Lower leg skin (tissue), 4 donors: ENCODE measurements at regions not wholly inside any gene's neighbourhood (a gene's known extent, or its start where the extent isn't known, plus 50 kb on each side); places are given as distances from the start of the nearest gene placed in this dataset.

Experiments used
- DNase-seq, 2 donors: peaks; one replicate each; pipeline ENCODE4 v3.0.0-alpha.2; 2019; ENCODE audit warnings: low spot score in 2 of 2
- H3K4me3 ChIP-seq: fragments of 200-600 bp; sonication (generic); 2 replicates; pipeline ENCODE4 v1.5.1; 2017; ENCODE audit warnings: mild to moderate bottlenecking, low read depth; ENCODE audit not compliant: poor library complexity, severe bottlenecking
- CTCF ChIP-seq, 3 donors: fragments of 450-650 bp; IDR thresholded peaks; one replicate each; pipeline ENCODE4 v1.5.1; 2016; ENCODE audit warnings: antibody characterized with exemption in 3 of 3, mild to moderate bottlenecking in 3 of 3, moderate library complexity in 2 of 3
- POLR2A ChIP-seq, 2 donors: fragments of 450-650 bp; IDR thresholded peaks; one replicate each; pipeline ENCODE4 v1.6.1; 2016 to 2017; ENCODE audit warnings: antibody characterized with exemption in 2 of 2, mild to moderate bottlenecking in 1 of 2, moderate library complexity in 1 of 2
- WGBS, 2 donors: methylation state at CpG; one replicate each; pipeline ENCODE4 v1.1.5; 2018; 5-methylcytosine and 5-hydroxymethylcytosine counted together
- intact Hi-C: fragments of 100-400 bp; cut with DNase I; formaldehyde crosslinking; loops from one replicate; pipeline ENCODE4 v1.15.0; 2023; ENCODE audit warnings: low total_unique reads

- no peak for TF ChIP-seq CTCF (IDR thresholded peaks at IDR 0.05)
- no peak for TF ChIP-seq POLR2A (IDR thresholded peaks at IDR 0.05)
- intact Hi-C loops: no loop called here
- 75 to 96% methylated on average over 6 of the region's 6 CpGs for WGBS, 2 donors
- no peak for DNase-seq
- no peak overlapping the region for H3K4me3 ChIP-seq
Measured at GRCh38 chr21:26686705-26687104, 113.6 kb upstream of the CYYR1 start.

GRCh38 chr21:26686278-26686677 is 113.2 kb upstream of the CYYR1 start:
- intact Hi-C loops: no loop called here
- 43 to 60% methylated on average over 3 of the region's 3 CpGs for WGBS, 2 donors
- H3K4me3 ChIP-seq: no peak overlapping the region
- no peak for DNase-seq
- TF ChIP-seq POLR2A (IDR thresholded peaks at IDR 0.05): no peak
- TF ChIP-seq CTCF (IDR thresholded peaks at IDR 0.05): no peak

GRCh38 chr21:26684889-26685288 is 111.8 kb upstream of the CYYR1 start:
- 53 to 71% methylated on average over 4 of the region's 4 CpGs for WGBS, 2 donors
- TF ChIP-seq POLR2A (IDR thresholded peaks at IDR 0.05) (no peak), CTCF (IDR thresholded peaks at IDR 0.05) (no peak)
- intact Hi-C loops: no loop called here
- no peak for DNase-seq
- H3K4me3 ChIP-seq: no peak overlapping the region

GRCh38 chr21:26683996-26684395 is 110.9 kb upstream of the CYYR1 start:
- WGBS, 2 donors: 43 to 63% methylated on average over 2 of the region's 2 CpGs

GRCh38 chr21:26679284-26679683 is 106.2 kb upstream of the CYYR1 start:
- no peak for DNase-seq
- intact Hi-C loops: no loop called here
- H3K4me3 ChIP-seq: no peak overlapping the region
- 72 to 75% methylated on average over 3 of the region's 3 CpGs for WGBS, 2 donors
- TF ChIP-seq CTCF (IDR thresholded peaks at IDR 0.05) (no peak), POLR2A (IDR thresholded peaks at IDR 0.05) (no peak)

More at GRCh38 chr21:26683996-26684395, 110.9 kb upstream of the CYYR1 start:
- intact Hi-C loops: no loop called here
- TF ChIP-seq POLR2A (IDR thresholded peaks at IDR 0.05) (no peak), CTCF (IDR thresholded peaks at IDR 0.05) (no peak)
- H3K4me3 ChIP-seq: no peak overlapping the region
- no peak for DNase-seq

GRCh38 chr21:26674323-26674722 is 101.2 kb upstream of the CYYR1 start:
- 62 to 67% methylated on average over 5 of the region's 5 CpGs for WGBS, 2 donors
- intact Hi-C loops: no loop called here
- DNase-seq: no peak
- no peak for TF ChIP-seq CTCF (IDR thresholded peaks at IDR 0.05)
- no peak for TF ChIP-seq POLR2A (IDR thresholded peaks at IDR 0.05)
- no peak overlapping the region for H3K4me3 ChIP-seq
